Erythroblast (primary cell): ENCODE measurements at regions not wholly inside any gene's neighbourhood (a gene's known extent, or its start where the extent isn't known, plus 50 kb on each side); places are given as distances from the start of the nearest gene placed in this dataset.

Experiments used
- GATA1 ChIP-seq: IDR thresholded peaks from 2 replicates; pipeline ENCODE4 v1.6.1; 2011; ENCODE audit warnings: low read depth, mild to moderate bottlenecking, control low read depth, low read length, moderate library complexity
- POLR2A ChIP-seq: IDR thresholded peaks from 2 replicates; pipeline ENCODE4 v1.6.1; 2011; ENCODE audit warnings: mild to moderate bottlenecking, low read length

DNA sequence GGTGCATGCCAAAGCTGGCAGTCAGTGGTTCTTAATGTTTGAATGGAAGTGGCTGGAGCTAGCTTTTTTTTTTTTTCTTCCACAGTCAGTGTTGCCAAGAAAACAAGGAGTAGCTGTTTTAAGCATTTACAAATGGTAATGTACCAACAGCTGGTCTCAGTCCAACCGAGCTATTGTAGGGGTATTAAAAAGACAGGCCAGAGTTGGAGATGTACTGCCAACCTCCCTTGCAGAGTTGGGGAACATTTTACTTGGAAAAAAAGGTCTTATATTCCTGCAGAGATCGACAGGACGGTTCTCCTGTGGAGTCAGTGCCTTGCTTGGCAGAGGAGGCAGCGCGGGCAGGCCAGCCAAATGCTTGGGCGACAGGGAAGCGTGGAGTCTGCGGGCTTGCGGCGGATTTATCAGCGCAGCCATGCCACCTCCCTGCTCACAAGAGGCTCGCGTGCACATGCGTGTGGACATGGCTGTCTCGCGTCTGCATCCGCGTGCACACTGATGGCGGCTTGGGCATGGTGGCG, 338.1 kb downstream of the RPS6KC1 start:
- no peak for TF ChIP-seq POLR2A
- TF ChIP-seq GATA1, result no peak
